ENCODE measurements at regions not wholly inside any gene's neighbourhood (a gene's known extent, or its start where the extent isn't known, plus 50 kb on each side); places are given as distances from the start of the nearest gene placed in this dataset.

- no peak for DNase-seq
- no peaks in the 10 kb centered on the region for H4K20me1 ChIP-seq (ENCODE audit: low read length)
- H3K4me2 ChIP-seq (ENCODE audit: low read length) = no peak overlapping the region
- ChIA-PET CTCF (no interaction called here), POLR2A (ENCODE audit: unreplicated experiment) (no interaction called here)
- H3K27me3 ChIP-seq (ENCODE audit: low read length) = no peaks in the 10 kb centered on the region
- no peak overlapping the region for H3K27ac ChIP-seq (ENCODE audit: low read length)
- intact Hi-C loops (cut with micrococcal nuclease) = no loop called here
- no peak overlapping the region for H3K9ac ChIP-seq (ENCODE audit: low read length)
- no peaks in the 10 kb centered on the region for H3K4me1 ChIP-seq (ENCODE audit: insufficient read depth, low read length)
- TF ChIP-seq EZH2phosphoT487 (IDR thresholded peaks at IDR 0.05; ENCODE audit: borderline replicate concordance, low read length) (no peak), CTCF (conservative IDR thresholded peaks at IDR 0.05; ENCODE audit: low read depth, low read length) (no peak), EZH2 (IDR thresholded peaks at IDR 0.05; ENCODE audit: low read length, unreplicated experiment) (no peak)
- BruUV-seq (replicated peaks) = no TSS peak
- ATAC-seq = no peak
- no peaks in the 10 kb centered on the region for H3K36me3 ChIP-seq (ENCODE audit: low read depth, low read length)
- H3K9me3 ChIP-seq (ENCODE audit: low read length) = no peaks in the 10 kb centered on the region
- no peak overlapping the region for H3K4me3 ChIP-seq (ENCODE audit: low read length)
- H3K9me2 ChIP-seq (replicated peaks; ENCODE audit: low read length) = no peaks in the 10 kb centered on the region
- no peak overlapping the region for H2AFZ ChIP-seq (ENCODE audit: low read length)
- no peaks in the 10 kb centered on the region for H3F3A ChIP-seq (ENCODE audit: low read length, unreplicated experiment)
- H3K79me2 ChIP-seq (ENCODE audit: low read length) = no peaks in the 10 kb centered on the region
Observed at GRCh38 chr14:43938588-43939281, 568.3 kb downstream of the FSCB start.

DNA sequence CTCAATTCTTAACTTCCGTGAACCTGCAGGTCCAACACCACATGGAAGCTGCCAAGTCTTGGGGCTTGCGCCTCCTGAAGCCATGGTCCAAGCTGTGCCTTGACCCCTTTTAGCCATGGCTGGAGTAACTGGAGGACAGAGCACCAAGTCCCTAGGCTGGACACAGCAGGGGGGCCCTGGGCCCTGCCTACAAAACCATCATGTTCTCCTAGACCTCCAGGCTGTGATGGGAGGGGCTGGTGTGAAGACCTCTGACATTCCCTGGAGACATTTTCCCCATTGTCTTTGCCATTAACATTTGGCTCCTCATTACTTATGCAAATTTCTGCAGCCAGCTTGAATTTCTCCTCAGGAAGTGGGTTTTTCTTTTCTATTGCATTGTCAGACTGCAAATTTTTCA is 570.1 kb downstream of the FSCB start:
- TF ChIP-seq CTCF (conservative IDR thresholded peaks at IDR 0.05; ENCODE audit: low read depth, low read length) (no peak), EZH2 (IDR thresholded peaks at IDR 0.05; ENCODE audit: low read length, unreplicated experiment) (no peak), EZH2phosphoT487 (IDR thresholded peaks at IDR 0.05; ENCODE audit: borderline replicate concordance, low read length) (no peak)
- ChIA-PET CTCF (no interaction called here), POLR2A (ENCODE audit: unreplicated experiment) (no interaction called here)
- ATAC-seq = no peak
- no peaks in the 10 kb centered on the region for H3K79me2 ChIP-seq (ENCODE audit: low read length)
- H3K27ac ChIP-seq (ENCODE audit: low read length) = no peak overlapping the region
- intact Hi-C loops (cut with micrococcal nuclease) = no loop called here
- no peak overlapping the region for H3K9ac ChIP-seq (ENCODE audit: low read length)
- DNase-seq = no peak
- BruUV-seq (replicated peaks) = no TSS peak
- H3K9me2 ChIP-seq (replicated peaks; ENCODE audit: low read length) = no peaks in the 10 kb centered on the region
- no peaks in the 10 kb centered on the region for H3K27me3 ChIP-seq (ENCODE audit: low read length)
- no peak overlapping the region for H3K4me3 ChIP-seq (ENCODE audit: low read length)
- no peak overlapping the region for H2AFZ ChIP-seq (ENCODE audit: low read length)
- no peaks in the 10 kb centered on the region for H3F3A ChIP-seq (ENCODE audit: low read length, unreplicated experiment)
- H3K9me3 ChIP-seq (ENCODE audit: low read length) = no peaks in the 10 kb centered on the region
- no peaks in the 10 kb centered on the region for H3K36me3 ChIP-seq (ENCODE audit: low read depth, low read length)
- H4K20me1 ChIP-seq (ENCODE audit: low read length) = no peaks in the 10 kb centered on the region
- H3K4me1 ChIP-seq (ENCODE audit: insufficient read depth, low read length) = no peaks in the 10 kb centered on the region
- H3K4me2 ChIP-seq (ENCODE audit: low read length) = no peak overlapping the region

GRCh38 chr14:43934102-43934501 is 573.0 kb downstream of the FSCB start:
- no peaks in the 10 kb centered on the region for H3F3A ChIP-seq (ENCODE audit: low read length, unreplicated experiment)

More at GRCh38 chr14:43934102-43934501, 573.0 kb downstream of the FSCB start:
- Histone ChIP-seq H3K27me3 (ENCODE audit: low read length) (no peaks in the 10 kb centered on the region), H3K4me1 (ENCODE audit: insufficient read depth, low read length) (no peaks in the 10 kb centered on the region), H3K9me3 (ENCODE audit: low read length) (no peaks in the 10 kb centered on the region), H3K36me3 (ENCODE audit: low read depth, low read length) (no peaks in the 10 kb centered on the region), H3K4me2 (ENCODE audit: low read length) (no peak overlapping the region), H3K9me2 (replicated peaks; ENCODE audit: low read length) (no peaks in the 10 kb centered on the region), H4K20me1 (ENCODE audit: low read length) (no peaks in the 10 kb centered on the region), H2AFZ (ENCODE audit: low read length) (no peak overlapping the region), H3K27ac (ENCODE audit: low read length) (no peak overlapping the region), H3K79me2 (ENCODE audit: low read length) (no peaks in the 10 kb centered on the region), H3K9ac (ENCODE audit: low read length) (no peak overlapping the region), H3K4me3 (ENCODE audit: low read length) (no peak overlapping the region)
- no TSS peak for BruUV-seq (replicated peaks)
- POLR2A ChIA-PET (ENCODE audit: unreplicated experiment) = no interaction called here
- TF ChIP-seq EZH2phosphoT487 (IDR thresholded peaks at IDR 0.05; ENCODE audit: borderline replicate concordance, low read length) (no peak), CTCF (conservative IDR thresholded peaks at IDR 0.05; ENCODE audit: low read depth, low read length) (no peak), EZH2 (IDR thresholded peaks at IDR 0.05; ENCODE audit: low read length, unreplicated experiment) (no peak)
- intact Hi-C loops (cut with micrococcal nuclease) = no loop called here
- no peak for DNase-seq
- no peak for ATAC-seq
- CTCF ChIA-PET = no interaction called here

Measured in PC-3 (cell line).